ENCODE measurements at regions not wholly inside any gene's neighbourhood (a gene's known extent, or its start where the extent isn't known, plus 50 kb on each side); places are given as distances from the start of the nearest gene placed in this dataset.
A peak's percentile ranks its signal among the peaks of the same experiment; 100 is the strongest.
"Not testable (repeated sequence)": the region's sequence is repeated elsewhere in the genome, so short reads cannot be mapped to it uniquely, and the experiment has no call there.

- no peak for DNase-seq (ENCODE audit: low spot score)
Measured at GRCh38 chr11:96447208-96448110, 57.6 kb downstream of the JRKL start.

DNA sequence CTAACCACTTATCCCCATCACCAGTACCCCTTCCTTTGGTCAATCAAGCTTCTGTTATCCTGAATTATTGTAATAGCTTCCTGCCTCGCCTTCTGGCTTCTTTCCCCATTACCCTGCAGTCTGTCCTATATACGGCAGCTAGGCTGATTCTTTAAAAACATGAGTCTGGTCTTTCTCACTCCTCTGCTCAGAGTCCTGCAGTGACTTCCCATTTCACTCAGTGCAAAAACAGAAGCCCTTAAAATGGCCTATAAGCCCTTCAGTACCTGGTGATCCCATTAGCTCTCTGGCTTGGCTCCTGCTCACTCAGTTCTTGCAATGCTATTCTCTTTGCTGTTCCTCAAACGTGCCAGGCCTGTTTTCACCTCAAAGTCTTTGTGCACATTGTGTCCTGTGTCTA, 58.4 kb downstream of the JRKL start:
- no peak for DNase-seq (ENCODE audit: low spot score)

DNA sequence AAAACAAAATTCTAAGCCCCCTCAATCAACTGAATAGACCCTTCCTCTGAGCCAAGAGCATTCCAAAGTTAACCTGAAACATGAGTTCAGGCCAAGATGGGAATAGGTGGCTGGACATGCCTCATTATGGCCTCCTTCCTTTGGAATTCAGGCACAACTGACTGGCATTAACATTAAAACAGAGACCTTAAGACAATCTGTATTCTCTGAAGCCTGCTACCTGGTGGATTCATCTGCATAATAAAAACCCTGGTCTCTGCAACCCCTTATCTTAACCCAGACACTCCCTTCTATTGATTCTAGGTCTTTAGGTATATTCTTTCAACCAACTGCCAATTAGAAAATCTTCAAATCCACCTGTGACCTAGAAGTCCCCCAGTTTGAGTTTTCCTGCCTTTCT, 66.3 kb downstream of the JRKL start:
- DNase-seq (ENCODE audit: low spot score), result no peak

- DNase-seq (ENCODE audit: low spot score), result no peak
Measured at GRCh38 chr11:96459751-96460150, 69.9 kb downstream of the JRKL start.

GRCh38 chr11:96461871-96462270, 72.1 kb downstream of the JRKL start:
- no peak for DNase-seq (ENCODE audit: low spot score)

GRCh38 chr11:96464700-96465307, 75.0 kb downstream of the JRKL start:
- DNase-seq (ENCODE audit: low spot score), result peak; percentile 51

- no peak for DNase-seq (ENCODE audit: low spot score)
Measured at GRCh38 chr11:96465512-96465911, 75.7 kb downstream of the JRKL start.

DNA sequence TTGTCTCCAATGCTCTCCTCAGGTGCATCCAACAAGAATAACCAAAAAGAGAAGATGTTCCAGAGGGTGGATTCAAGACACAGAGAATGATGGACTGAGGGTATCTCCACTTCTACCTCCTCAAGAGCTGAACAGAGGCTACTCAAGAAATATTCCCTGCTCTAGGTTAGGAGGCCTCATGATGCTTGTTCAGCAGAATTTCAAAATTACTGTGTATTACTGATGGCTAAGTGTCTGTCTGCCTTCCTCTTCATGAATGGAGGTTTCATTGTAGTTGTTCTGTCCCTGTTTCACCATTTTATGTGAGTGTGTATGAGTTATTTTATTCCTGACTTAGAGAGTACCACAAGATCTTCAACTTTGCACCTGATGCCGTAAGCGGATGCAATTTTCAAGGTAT, 76.8 kb downstream of the JRKL start:
- no peak for DNase-seq (ENCODE audit: low spot score)

DNA sequence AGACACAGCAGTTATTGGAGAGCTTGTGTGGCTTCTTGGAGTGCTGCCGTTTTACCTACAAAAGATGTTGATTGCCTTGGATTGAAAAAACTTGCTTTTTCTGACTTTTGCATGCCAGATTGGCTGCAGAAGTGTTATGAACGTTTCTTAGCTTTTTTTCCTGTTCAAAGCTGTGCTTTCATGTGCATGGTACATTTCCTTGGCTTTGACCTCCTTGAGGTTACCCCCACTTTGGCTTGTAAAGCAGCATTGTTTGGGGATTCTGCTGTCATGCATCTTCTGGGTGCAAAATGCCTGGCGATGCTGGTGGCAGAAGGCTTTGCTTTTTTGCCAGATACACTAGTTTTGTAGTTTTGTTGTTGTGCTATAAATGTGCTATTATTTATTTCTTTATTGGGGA, 80.0 kb downstream of the JRKL start:
- DNase-seq (ENCODE audit: low spot score), result no peak

DNA sequence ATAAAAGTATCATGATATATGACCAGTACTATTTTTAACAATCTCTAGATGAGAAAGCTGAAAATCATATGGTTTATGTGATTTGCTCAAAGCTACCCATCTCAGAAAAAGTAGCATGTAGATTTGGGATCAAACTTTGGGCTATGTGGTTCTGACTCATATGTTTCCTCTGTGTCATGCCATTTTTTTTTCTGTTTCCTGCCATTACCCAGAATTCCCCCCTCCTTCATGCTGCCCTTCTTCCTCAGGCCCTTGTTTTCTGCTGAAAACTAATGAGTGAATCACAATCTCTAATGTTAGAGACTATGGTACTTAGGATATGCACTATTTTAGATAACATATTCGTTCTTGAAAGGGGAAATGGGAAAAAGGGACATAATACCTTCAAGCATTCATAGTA, 80.7 kb downstream of the JRKL start:
- no peak for DNase-seq (ENCODE audit: low spot score)

GRCh38 chr11:96472085-96472484, 82.3 kb downstream of the JRKL start:
- DNase-seq (ENCODE audit: low spot score), result no peak

DNA sequence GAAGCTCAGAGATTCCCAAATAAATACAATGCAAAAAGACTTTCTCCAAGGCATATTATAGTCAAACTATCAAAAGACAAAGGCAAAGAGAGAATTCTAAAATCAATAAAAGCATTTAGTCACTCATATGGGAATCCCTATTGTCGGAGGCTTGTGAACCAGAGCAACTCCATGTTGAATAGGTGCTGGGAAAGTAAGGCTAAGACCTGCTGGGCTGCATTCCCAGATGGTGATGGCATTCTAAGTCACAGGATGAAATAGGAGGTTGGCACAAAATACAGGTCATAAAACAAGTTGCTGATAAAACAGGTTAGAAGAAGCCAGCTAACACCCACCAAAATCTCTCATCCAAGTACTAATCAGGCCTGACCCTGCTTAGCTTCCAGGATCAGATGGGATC, 84.5 kb downstream of the JRKL start:
- no peak for DNase-seq (ENCODE audit: low spot score)

DNA sequence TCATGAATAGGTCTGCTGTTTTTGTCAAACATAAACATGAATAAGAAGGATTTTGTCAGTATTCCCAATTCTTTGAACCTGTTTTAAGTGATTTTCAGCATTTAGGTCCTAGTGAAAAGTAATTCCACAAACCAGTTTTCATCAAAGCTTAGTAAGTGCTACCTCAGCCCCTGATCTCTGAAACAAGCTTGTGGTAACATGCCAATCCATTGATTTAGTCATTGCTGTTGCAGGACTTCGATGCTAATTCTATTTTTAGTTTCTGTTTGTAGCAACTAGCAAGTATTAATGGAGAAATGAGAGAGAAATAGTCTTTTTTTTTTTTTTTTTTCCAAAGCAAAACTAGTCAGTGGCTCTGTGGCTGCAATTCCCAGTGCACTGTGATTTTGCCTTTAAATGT, 91.4 kb downstream of the JRKL start:
- DNase-seq (ENCODE audit: low spot score), result no peak

GRCh38 chr11:96481771-96482170, 92.0 kb downstream of the JRKL start:
- DNase-seq (ENCODE audit: low spot score), result no peak

GRCh38 chr11:96482193-96482592, 92.4 kb downstream of the JRKL start:
- no peak for DNase-seq (ENCODE audit: low spot score)

- no peak for DNase-seq (ENCODE audit: low spot score)
Measured at GRCh38 chr11:96483374-96483955, 93.7 kb downstream of the JRKL start.

DNA sequence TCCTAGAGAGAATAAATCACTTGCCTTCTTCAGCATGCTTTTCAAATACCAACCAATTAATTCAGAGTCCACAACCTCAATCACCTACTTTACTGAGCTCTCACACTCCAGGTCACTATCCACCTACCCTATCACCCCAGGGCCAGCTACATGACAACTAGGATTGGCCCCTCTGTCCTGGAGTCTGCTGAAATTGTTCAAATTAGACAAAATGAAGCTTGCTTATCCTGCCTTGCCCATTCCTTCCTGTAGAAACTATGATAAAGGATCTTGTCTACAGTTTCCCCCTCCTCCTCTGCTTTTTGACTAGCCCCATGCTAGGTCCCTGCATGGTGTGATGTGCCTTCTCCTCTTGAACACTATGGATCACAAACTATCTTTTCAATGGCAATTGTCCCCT, 94.5 kb downstream of the JRKL start:
- no peak for DNase-seq (ENCODE audit: low spot score)

DNA sequence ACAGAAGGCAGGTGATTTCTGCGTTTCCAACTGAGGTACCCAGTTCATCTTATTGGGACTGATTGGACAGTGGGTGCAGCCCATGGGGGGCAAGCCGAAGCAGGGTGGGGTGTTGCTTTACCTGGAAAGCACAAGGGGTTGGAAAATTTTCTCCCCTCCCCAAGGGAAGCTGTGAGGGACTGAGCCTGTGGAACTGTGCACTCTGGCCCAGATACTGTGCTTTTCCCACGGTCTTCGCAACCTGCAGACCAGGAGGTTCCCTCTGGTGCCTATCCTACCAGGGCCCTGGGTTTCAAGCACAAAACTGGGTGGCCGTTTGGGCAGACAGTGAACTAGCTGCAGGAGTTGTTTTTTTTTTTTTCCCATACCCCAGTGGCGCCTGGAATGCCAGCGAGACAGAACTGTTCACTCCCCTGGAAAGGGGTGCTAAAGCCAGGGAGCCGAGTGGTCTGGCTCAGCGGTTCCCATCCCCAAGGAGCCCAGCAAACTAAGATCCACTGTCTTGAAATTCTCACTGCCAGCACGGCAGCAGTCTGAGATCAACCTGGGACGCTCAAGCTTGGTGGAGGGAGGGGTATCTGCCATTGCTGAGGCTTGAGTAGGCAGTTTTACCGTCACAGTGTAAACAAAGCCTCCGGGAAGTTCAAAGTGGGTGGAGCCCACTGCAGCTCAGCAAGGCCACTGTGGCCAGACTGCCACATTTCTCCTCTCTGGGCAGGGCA, 97.2 kb downstream of the JRKL start:
- DNase-seq (ENCODE audit: low spot score), result no peak

GRCh38 chr11:96488911-96489310, 99.1 kb downstream of the JRKL start:
- DNase-seq (ENCODE audit: low spot score), result not testable (repeated sequence)

GRCh38 chr11:96500440-96500839, 110.6 kb downstream of the JRKL start:
- DNase-seq (ENCODE audit: low spot score), result no peak

DNA sequence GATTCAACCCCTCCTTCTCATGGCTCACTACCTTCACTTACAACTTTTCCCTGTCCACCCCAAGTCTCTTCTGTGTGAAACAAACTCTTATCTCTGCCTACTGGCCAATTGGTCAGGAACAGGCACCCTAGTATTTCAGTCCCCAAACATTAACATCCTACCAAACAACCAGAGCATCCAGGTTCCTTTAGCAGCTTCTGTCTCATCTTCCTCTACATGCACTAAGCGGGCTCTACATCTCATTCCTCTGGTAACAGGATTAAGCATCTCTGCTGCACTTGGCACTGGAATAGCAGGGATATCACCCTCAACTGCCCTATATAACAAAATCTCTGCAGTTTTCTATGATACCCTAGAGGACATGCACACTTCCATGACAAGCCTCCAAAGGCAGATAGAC, 116.2 kb downstream of the JRKL start:
- no peak for DNase-seq (ENCODE audit: low spot score)

DNA sequence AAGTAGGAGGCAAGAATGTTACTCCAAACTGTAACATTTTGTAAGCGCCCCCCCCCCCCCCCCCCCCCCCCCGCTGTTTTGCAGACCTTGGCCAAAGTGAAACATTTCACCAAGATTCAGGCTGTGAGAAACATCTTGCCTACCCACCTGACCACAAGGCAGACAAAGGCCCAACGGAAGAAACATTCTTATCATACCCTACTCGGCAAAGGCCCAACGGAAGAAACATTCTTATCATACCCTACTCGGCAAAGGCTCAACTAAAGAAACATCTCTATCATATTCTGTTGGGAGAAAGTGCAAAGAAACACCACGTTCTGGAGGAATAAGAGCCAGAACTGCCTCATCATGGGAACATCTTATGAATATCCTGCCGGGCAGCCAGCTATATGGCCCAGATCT, 117.1 kb downstream of the JRKL start:
- no peak for DNase-seq (ENCODE audit: low spot score)

GRCh38 chr11:96508861-96509260, 119.0 kb downstream of the JRKL start:
- no peak for DNase-seq (ENCODE audit: low spot score)

Measured in hematopoietic multipotent progenitor cell treated with erythropoietin and hydrocortisone succinate and interleukin-3 and kit ligand, for 15 days (in vitro differentiated cells).